SK-N-SH (cell line): ENCODE measurements at regions not wholly inside any gene's neighbourhood (a gene's known extent, or its start where the extent isn't known, plus 50 kb on each side); places are given as distances from the start of the nearest gene placed in this dataset.

Experiments
- CTCF ChIA-PET: fragments of 300-600, 350-600 bp; formaldehyde crosslinking; extraction: SDS; loops from one replicate; lab custom pipeline; 2021; lab: Yijun Ruan, JAX
- POLR2A ChIA-PET: fragments of 350-600 bp; sonication (Branson Sonifier 250); formaldehyde crosslinking; extraction: SDS; loops from one replicate; lab custom pipeline; 2020; ENCODE audit warnings: antibody characterized with exemption, inconsistent platforms; lab: Yijun Ruan, JAX
- DNase-seq: peaks from one replicate; pipeline ENCODE4 v3.0.0; 2012
- H2AFZ ChIP-seq: fragments of 200-600 bp; sonication (generic); 2 replicates; pipeline ENCODE4 v1.8.1; 2016; ENCODE audit warnings: antibody characterized with exemption, mild to moderate bottlenecking, low read depth
- H3F3A ChIP-seq: fragments of 200-600 bp; sonication (generic); replicated peaks from 2 replicates; pipeline ENCODE3; 2016; ENCODE audit warnings: antibody characterized with exemption, mild to moderate bottlenecking; ENCODE audit not compliant: insufficient read depth
- H3K27ac ChIP-seq, 2 experiments: fragments of 200-500 bp in 1 of 2; fragments of 200-600 bp in 1 of 2; sonication (Bioruptor generic) in 1 of 2; sonication (generic), shearing (Covaris generic) in 1 of 2; 2 replicates each; pipeline versions ENCODE4 v1.5.1 to v1.6.1; 2014 to 2016; ENCODE audit warnings: low read depth in 2 of 2, inconsistent platforms in 1 of 2, low read length in 1 of 2, mild to moderate bottlenecking in 1 of 2, mixed read lengths in 1 of 2
- H3K27me3 ChIP-seq: fragments of 200-600 bp; sonication (generic), shearing (Covaris generic); 2 replicates; pipeline ENCODE4 v1.6.1; 2016; ENCODE audit warnings: mixed run types; ENCODE audit not compliant: insufficient read depth
- H3K36me3 ChIP-seq, 2 experiments: fragments of 200-500 bp in 1 of 2; fragments of 200-600 bp in 1 of 2; sonication (Bioruptor generic) in 1 of 2; sonication (generic) in 1 of 2; replicated peaks in 1 of 2; 2 replicates each; pipeline versions ENCODE3 to v1.5.1; 2014 to 2016; ENCODE audit warnings: low read length in 1 of 2, mild to moderate bottlenecking in 1 of 2; ENCODE audit not compliant: insufficient read depth in 2 of 2, control insufficient read depth in 1 of 2
- H3K4me1 ChIP-seq, 2 experiments: fragments of 200-500 bp in 1 of 2; fragments of 200-600 bp in 1 of 2; sonication (Bioruptor generic) in 1 of 2; sonication (generic), shearing (Covaris generic) in 1 of 2; 2 replicates each; pipeline versions ENCODE4 v1.5.1 to v1.6.1; 2014 to 2016; ENCODE audit warnings: low read depth in 1 of 2, low read length in 1 of 2, mixed run types in 1 of 2; ENCODE audit not compliant: insufficient read depth in 2 of 2, control insufficient read depth in 1 of 2
- H3K4me2 ChIP-seq: fragments of 200-600 bp; sonication (generic), shearing (Covaris generic); 2 replicates; pipeline ENCODE4 v1.6.1; 2017; ENCODE audit warnings: mixed run types
- H3K4me3 ChIP-seq, 2 experiments: fragments of 200-500 bp in 1 of 2; fragments of 200-600 bp in 1 of 2; sonication (Bioruptor generic) in 1 of 2; sonication (generic), shearing (Covaris generic) in 1 of 2; 2 replicates each; pipeline versions ENCODE4 v1.5.1 to v1.8.1; 2014 to 2016; ENCODE audit warnings: low read depth in 2 of 2, inconsistent platforms in 1 of 2, low read length in 1 of 2, mild to moderate bottlenecking in 1 of 2, mixed read lengths in 1 of 2, moderate library complexity in 1 of 2
- H3K79me2 ChIP-seq: fragments of 200-600 bp; sonication (generic); 2 replicates; pipeline ENCODE4 v1.8.1; 2017; ENCODE audit warnings: mild to moderate bottlenecking; ENCODE audit not compliant: insufficient read depth
- H3K9ac ChIP-seq: fragments of 200-600 bp; sonication (generic); 2 replicates; pipeline ENCODE4 v1.6.1; 2017; ENCODE audit warnings: mixed run types
- H3K9me2 ChIP-seq: fragments of 200-600 bp; sonication (generic); 2 replicates; pipeline ENCODE4 v1.6.1; 2017; ENCODE audit warnings: mixed run types
- H3K9me3 ChIP-seq: fragments of 200-600 bp; sonication (generic); 2 replicates; pipeline ENCODE4 v1.6.1; 2017; ENCODE audit warnings: mixed run types, mild to moderate bottlenecking, moderate library complexity
- H4K20me1 ChIP-seq: fragments of 200-600 bp; sonication (generic); 2 replicates; pipeline ENCODE4 v1.6.1; 2017; ENCODE audit warnings: mild to moderate bottlenecking, mixed run types; ENCODE audit not compliant: insufficient read depth
- ELF1 ChIP-seq: IDR thresholded peaks from 2 replicates; pipeline ENCODE4 v1.4.0; 2012
- EZH2phosphoT487 ChIP-seq: fragments of 200-600 bp; sonication (generic); IDR thresholded peaks from 2 replicates; pipeline ENCODE4 v1.6.1; 2017; ENCODE audit warnings: low read depth, mixed run types, mild to moderate bottlenecking, antibody characterized with exemption, moderate library complexity, borderline replicate concordance
- FOSL2 ChIP-seq: IDR thresholded peaks from 2 replicates; pipeline ENCODE4 v1.4.0; 2012; ENCODE audit warnings: low read depth, mild to moderate bottlenecking, moderate library complexity, borderline replicate concordance
- FOXM1 ChIP-seq: IDR thresholded peaks from 2 replicates; pipeline ENCODE4 v1.4.0; 2012; ENCODE audit warnings: low read depth, mild to moderate bottlenecking
- GABPA ChIP-seq: IDR thresholded peaks from 2 replicates; pipeline ENCODE4 v1.4.0; 2012; ENCODE audit warnings: low read depth, mild to moderate bottlenecking
- IRF3 ChIP-seq: fragments of 150-350 bp; IDR thresholded peaks from 2 replicates; pipeline ENCODE4 v1.6.1; 2016; ENCODE audit warnings: mild to moderate bottlenecking, low read depth, low read length
- MEF2A ChIP-seq: IDR thresholded peaks from 2 replicates; pipeline ENCODE4 v1.4.0; 2012; ENCODE audit warnings: low read depth, borderline replicate concordance
- MXI1 ChIP-seq: IDR thresholded peaks from 2 replicates; pipeline ENCODE4 v1.6.1; 2012; ENCODE audit warnings: mild to moderate bottlenecking, low read depth, low read length, improper control_type of control experiment
- NRF1 ChIP-seq: IDR thresholded peaks from 2 replicates; pipeline ENCODE4 v1.6.1; 2012; ENCODE audit warnings: low read depth, mild to moderate bottlenecking, low read length
- PBX3 ChIP-seq: IDR thresholded peaks from 2 replicates; pipeline ENCODE4; 2012
- RAD21 ChIP-seq: IDR thresholded peaks from 2 replicates; pipeline ENCODE4 v1.6.1; 2012; ENCODE audit warnings: mild to moderate bottlenecking, low read length
- REST ChIP-seq: IDR thresholded peaks from 2 replicates; pipeline ENCODE4 v1.6.1; 2012; ENCODE audit warnings: mild to moderate bottlenecking, low read depth, low read length, moderate library complexity
- TAF1 ChIP-seq: IDR thresholded peaks from 2 replicates; pipeline ENCODE4 v1.6.1; 2012; ENCODE audit warnings: low read depth, mild to moderate bottlenecking, low read length, moderate library complexity, borderline replicate concordance
- USF2 ChIP-seq: fragments of 150-350 bp; IDR thresholded peaks from 2 replicates; pipeline ENCODE4 v1.6.1; 2017; ENCODE audit warnings: antibody characterized with exemption, low read length, low read depth, borderline replicate concordance
- YY1 ChIP-seq: IDR thresholded peaks from 2 replicates; pipeline ENCODE4 v1.4.0; 2012; ENCODE audit warnings: low read depth, mild to moderate bottlenecking
- ZBTB33 ChIP-seq: IDR thresholded peaks from 2 replicates; pipeline ENCODE4 v1.4.0; 2012; ENCODE audit warnings: low read depth, borderline replicate concordance
- WGBS: methylation state at CpG from one replicate; pipeline ENCODE4 v1.1.6; 2017; ENCODE audit warnings: low lambda C conversion rate; 5-methylcytosine and 5-hydroxymethylcytosine counted together

- TF ChIP-seq ZBTB33, result peak; percentile 73
- TF ChIP-seq REST, result peak; percentile 41; the same call in 1 of the 2 replicates
- TF ChIP-seq GABPA, result no peak
- TF ChIP-seq FOXM1, result peak; percentile 81; the same call in 1 of the 2 replicates
- TF ChIP-seq YY1, result no peak
- TF ChIP-seq ELF1, result peak; percentile 17; the same call in 1 of the 2 replicates
- TF ChIP-seq MEF2A, result peak; percentile 70; the same call in 1 of the 2 replicates
Observed at GRCh38 chr11:122179961-122180834, 64.2 kb upstream of the BLID start (continued).

GRCh38 chr11:122178795-122179194 is 62.8 kb upstream of the BLID start:
- Histone ChIP-seq H3K9ac (peak overlapping the region; percentile 90), H3F3A (peaks cover 75% of the 10 kb centered on the region), H3K79me2 (peaks cover 90% of the 10 kb centered on the region), H3K4me3 (peak overlapping the region; percentile 56 to 70; a peak in 3 of 4 replicates), H3K27ac (peak overlapping the region; percentile 87 to 96), H3K27me3 (no peaks in the 10 kb centered on the region), H2AFZ (no peak overlapping the region), H3K9me2 (no peaks in the 10 kb centered on the region), H4K20me1 (peaks cover 4% of the 10 kb centered on the region), H3K9me3 (no peaks in the 10 kb centered on the region), H3K36me3 (peaks cover 3 to 47% of the 10 kb centered on the region in 2 experiments), H3K4me2 (peak overlapping the region; percentile 72), H3K4me1 (peaks cover 0 to 17% of the 10 kb centered on the region in 2 experiments; a peak in 2 of 4 replicates)
- no peak for DNase-seq
- POLR2A ChIA-PET, result no interaction called here
- CTCF ChIA-PET, result interaction anchor here (3.7 kb wide), 1 partner anchor 24 kb away, joined by 16 read pairs; no protein-coding TSS in a partner anchor
- WGBS, result 10% methylated on average over 5 of the region's 5 CpGs
- TF ChIP-seq FOSL2 (no peak), PBX3 (no peak), RAD21 (no peak), USF2 (no peak), MXI1 (no peak), REST (no peak), IRF3 (no peak), EZH2phosphoT487 (no peak), TAF1 (no peak), ELF1 (no peak), NRF1 (no peak)
